NCI-H82 treated with DMSO at 0.1 percent for 48 hours (cell line): ENCODE measurements at regions not wholly inside any gene's neighbourhood (a gene's known extent, or its start where the extent isn't known, plus 50 kb on each side); places are given as distances from the start of the nearest gene placed in this dataset.

Experiments used
- DNase-seq: peaks from one replicate; lab custom pipeline; 2025; ENCODE audit not compliant: unreplicated experiment; lab: John Stamatoyannopoulos, UW

GRCh38 chr10:130638991-130639390 lies 502.8 kb downstream of the GLRX3 start:
- no peak for DNase-seq

DNA sequence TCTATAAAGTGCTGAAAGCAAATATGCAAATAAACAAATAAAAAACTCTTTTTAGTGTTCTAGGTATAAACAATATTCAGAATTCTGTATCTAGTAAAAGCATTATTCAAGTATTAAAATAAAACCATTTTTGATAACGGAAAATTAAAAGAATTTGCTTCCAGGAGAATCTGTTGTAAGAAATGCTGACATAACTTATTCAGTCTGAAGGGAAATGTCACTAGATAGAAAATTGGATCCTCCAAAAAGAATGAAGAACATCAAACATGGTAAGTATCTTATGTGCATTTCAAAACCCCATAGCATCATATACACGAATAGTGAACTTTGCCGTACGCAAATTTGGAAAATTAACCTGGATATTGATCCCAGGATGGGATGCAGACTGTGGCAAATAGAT lies 506.7 kb downstream of the GLRX3 start:
- DNase-seq = no peak

DNA sequence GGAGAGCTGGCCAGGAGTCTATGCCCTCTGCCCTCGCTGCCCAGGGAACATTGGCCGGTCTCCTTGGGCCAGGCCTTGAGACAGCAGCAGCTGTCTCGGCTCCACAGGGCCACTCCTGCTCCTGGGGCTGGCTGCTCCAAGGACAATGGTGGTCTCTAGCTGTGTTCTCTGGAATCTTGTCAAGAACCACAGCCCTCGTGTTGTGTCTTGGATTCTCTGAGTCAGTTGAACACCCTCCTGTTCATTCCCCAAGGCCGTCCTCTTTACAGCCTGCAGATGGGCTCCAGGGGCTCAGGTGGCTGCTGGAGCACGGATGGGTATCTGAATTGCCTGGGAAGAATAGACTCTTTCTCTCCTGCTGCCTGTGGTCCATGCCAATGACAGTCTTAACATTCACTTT lies 511.1 kb downstream of the GLRX3 start:
- no peak for DNase-seq

DNA sequence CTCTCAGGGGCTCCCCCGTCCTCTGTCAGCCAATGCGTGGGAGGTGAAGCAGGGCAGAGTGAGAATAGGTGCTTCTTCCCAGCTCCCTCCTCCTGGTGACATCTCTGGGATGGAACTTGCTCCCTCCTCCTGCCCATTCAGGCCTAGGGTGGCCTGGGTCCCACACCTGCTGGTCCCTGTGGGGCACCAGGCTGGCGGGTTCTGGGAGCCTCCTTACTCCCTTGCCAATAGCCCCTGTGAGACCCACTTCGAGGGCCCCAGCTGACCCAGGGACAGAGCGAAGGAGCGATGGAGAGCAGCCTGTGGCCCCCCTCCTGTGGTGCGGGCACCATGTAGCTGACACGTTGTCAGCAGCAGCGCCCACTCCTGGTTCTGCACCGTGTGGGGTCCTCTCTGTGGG lies 512.6 kb downstream of the GLRX3 start:
- no peak for DNase-seq

GRCh38 chr10:130652544-130652943 lies 516.4 kb downstream of the GLRX3 start:
- no peak for DNase-seq

- no peak for DNase-seq
Measured at GRCh38 chr10:130652964-130653578, 516.9 kb downstream of the GLRX3 start.

DNA sequence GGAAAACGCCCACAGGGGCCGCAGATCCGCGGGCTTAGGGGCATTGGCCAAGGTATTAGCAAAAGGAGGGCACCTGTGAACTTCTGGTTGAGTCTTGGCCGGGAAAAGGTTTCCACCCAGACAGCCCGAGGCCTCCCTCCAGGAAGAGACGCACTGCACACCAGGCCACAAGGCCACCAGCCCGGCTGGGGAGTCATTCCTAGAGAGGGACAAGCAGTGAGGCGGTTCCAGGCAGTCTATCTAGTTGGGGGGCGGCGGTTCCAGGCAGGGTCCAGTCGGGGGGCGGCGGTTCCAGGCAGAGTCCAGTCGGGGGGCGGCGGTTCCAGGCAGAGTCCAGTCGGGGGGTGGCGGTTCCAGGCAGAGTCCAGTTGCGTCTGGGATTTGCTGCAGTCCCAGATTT lies 518.5 kb downstream of the GLRX3 start:
- no peak for DNase-seq

- no peak for DNase-seq
Measured at GRCh38 chr10:130655313-130656186, 519.4 kb downstream of the GLRX3 start.

GRCh38 chr10:130656187-130656575 lies 520.0 kb downstream of the GLRX3 start:
- DNase-seq = no peak

GRCh38 chr10:130656582-130657133 lies 520.5 kb downstream of the GLRX3 start:
- DNase-seq = no peak

GRCh38 chr10:130658687-130659290 lies 522.6 kb downstream of the GLRX3 start:
- DNase-seq = no peak

DNA sequence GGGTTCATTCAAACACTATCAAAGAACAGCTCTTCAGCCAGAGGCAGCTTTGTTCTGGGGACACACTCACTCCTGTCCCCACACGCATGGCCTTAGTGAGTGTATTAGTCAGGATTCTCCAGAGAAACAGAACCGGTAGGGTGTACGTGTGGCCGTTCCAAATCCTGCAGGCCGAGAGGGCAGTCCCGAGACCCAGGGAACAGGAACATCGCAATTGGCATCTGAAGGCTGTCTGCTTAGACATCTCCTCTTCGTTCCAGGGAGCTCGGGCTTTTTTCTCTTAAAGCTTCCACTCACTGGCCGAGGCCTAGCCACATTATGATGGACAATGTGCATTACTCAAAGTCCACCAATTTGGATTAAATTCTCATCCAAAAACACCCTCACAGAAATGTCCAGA lies 523.3 kb downstream of the GLRX3 start:
- DNase-seq = no peak

GRCh38 chr10:130660266-130660665 lies 524.1 kb downstream of the GLRX3 start:
- no peak for DNase-seq

DNA sequence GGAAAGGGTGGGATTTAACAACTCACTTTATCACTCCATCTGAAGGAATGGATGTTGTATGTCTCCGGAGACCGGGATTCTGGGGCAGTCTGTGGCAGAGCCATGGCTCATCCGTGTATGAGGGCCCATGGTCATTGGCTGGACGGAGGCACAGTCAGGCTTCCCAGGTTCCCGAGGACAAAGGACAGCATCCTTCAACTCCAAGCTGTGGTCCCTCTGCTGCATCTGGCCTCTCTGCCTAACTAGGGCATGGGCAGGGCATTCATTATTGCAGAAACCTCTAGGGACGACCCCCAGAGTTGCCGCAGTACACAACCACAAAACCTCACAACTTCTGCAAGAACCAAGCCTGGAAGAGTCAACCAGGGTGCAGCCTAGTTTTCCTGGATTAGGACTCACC lies 525.2 kb downstream of the GLRX3 start:
- no peak for DNase-seq

DNA sequence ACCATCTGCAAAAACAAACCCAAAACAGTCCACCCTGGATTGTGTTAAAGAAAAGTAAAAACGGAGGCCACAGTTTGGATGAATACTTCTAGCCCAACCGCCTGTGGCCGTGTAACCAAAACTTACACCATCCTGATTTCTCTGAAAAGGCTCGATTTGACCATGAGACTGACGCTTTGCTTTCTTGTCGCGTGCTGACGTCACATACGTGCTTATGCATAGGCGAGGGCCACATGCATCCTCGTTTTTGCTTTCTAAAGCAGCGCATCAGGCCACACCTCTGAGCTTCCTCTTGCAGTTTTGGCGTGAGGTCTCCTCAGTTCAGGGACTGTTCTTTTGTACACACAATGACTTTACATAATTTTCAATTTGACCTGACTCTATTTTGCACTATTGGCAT lies 526.6 kb downstream of the GLRX3 start:
- no peak for DNase-seq

DNA sequence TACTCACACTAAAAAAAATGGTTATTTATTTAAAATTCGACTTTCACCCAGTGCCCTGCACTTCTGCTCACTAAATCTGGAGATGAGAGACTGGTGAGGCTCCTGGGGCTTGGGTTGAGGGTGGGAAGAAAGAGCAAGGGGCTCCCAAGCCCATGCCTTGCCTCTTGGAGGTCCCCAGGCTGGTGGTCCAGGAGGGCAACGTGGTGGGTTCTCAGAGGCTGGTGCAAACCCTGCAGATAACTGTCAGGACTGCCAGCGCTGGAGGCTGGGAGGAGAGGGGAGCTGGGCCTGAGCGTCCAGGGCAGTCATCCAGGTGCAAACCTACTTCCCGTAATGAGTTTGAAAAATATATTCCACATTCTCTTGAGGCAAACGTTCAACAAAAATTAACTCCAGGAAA lies 528.3 kb downstream of the GLRX3 start:
- no peak for DNase-seq

DNA sequence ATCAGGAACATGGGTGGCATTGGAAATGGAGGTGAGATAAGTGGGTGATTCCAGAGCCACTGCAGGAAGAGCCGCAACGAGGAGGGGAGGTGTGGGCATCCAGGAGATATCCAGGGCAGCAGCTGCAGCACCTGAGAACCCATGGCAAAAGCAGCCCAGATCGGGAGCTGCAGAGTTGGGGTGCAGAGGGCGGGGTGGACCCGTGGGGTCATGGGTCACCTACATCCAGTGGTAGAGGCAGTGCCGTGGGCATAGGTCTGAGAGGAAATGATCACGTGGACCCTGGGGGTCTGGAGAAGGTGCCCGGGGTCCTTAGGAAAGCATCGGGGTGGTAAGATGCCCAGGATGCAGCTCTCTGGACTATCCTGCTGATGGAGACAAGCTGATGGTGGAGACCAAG lies 530.0 kb downstream of the GLRX3 start:
- no peak for DNase-seq

DNA sequence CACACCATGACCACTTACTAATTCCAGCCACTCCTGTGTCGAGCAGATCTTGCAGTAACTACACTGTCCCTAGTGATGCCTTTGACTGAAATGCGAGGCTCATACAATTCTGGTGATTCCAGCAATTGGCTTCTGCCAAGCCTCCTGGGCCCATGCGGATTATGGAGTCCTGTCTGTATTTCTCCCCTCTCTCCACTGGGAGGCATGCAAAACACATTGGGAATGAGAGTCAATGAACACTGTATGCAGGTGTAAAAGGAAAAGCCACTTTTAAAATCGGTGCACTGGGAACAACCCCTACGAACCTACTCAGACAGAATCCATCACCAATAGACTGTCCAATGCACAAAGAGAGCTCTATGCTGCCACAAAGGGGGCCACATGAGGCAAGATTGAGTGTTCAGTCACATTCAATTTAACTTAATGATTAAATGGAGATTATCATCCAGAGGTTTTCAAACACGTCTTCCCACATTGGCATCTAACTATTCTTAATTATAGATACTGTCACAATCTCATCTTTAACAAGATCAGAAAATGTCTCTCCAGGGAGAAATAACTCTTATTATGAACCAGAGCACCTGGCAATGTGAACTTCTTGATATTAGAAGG lies 550.6 kb downstream of the GLRX3 start:
- DNase-seq = peak; percentile 8

DNA sequence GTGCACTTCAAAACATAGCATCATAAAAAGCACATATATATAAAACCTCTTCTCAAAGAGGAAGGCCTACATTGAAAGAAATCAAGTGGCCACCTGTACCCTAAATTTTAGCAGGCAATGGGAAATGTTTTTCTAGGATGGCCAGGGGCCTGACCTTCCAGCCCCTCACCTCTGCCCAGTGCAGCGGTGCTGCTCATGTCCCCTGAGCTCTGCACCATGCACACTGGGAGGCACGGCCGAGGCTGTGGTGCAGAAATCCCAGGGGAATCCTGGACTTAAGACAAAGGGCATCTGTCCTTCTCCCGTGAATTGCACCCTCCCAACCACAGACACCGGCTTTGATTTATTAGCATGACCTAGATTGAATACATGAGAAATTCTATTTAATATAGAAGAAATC lies 551.4 kb downstream of the GLRX3 start:
- DNase-seq = no peak

DNA sequence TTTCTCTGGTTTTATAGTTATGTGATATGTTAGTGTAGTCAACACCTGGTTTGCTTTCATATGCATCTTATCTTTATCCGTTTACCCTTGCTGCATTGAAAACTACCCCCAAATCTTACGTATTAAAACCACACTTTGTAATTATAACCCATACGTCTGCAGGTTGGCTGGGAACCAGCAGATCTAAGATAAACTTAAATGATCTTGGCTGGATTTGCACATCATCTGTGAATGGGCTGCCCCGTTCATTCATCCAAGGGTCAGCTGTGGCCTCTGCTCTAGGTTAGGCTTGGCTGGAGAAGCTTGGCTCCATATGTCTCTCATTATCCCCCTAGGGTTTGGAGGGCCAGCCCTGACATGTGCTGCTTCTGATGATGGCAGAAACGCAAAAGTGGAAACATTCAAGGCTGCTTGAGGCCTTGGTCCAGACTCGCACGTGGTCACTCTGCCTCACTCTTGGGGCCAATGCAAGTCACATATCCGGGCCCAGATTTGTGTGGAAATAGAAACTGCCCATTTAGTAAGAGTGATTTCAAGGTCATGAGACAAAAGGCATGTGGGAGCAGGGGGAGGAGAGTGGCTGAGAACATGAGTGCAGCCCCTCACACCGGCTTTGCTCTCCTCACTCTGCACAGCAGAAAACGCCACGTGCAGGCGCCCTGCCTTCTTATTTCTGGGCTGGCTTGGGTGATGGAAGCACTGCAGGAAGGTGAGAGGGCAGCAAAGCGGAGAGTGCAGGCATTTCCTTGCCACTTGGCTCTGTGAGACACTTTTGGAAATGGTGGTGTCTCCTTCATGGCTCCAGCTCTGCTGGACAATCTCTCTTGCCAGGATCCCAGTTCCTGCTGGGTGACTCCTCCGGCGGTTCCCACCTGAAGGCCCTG lies 553.8 kb downstream of the GLRX3 start:
- no peak for DNase-seq

GRCh38 chr10:130691776-130692175 lies 555.6 kb downstream of the GLRX3 start:
- no peak for DNase-seq
